Right atrium auricular region (tissue), 2 donors: ENCODE measurements at regions not wholly inside any gene's neighbourhood (a gene's known extent, or its start where the extent isn't known, plus 50 kb on each side); places are given as distances from the start of the nearest gene placed in this dataset.
"Not testable (repeated sequence)": the region's sequence is repeated elsewhere in the genome, so short reads cannot be mapped to it uniquely, and the experiment has no call there.

Source experiments
- DNase-seq: peaks from one replicate; pipeline ENCODE4 v3.0.0-alpha.2; 2019; ENCODE audit warnings: low spot score
- H3K27ac ChIP-seq, 2 donors: fragments of 200-600 bp; sonication (generic); 1 replicate in 1 of 2; 2 replicates in 1 of 2; pipeline ENCODE4 v1.5.1; 2016 to 2019
- H3K27me3 ChIP-seq, 2 donors: fragments of 200-600 bp; sonication (generic); one replicate each; pipeline versions ENCODE4 v1.5.1 to v1.6.0; 2017 to 2019
- H3K36me3 ChIP-seq: fragments of 200-600 bp; sonication (generic); one replicate; pipeline ENCODE4 v1.5.1; 2016
- H3K4me1 ChIP-seq, 2 donors: fragments of 200-600 bp; sonication (generic); one replicate each; pipeline versions ENCODE4 v1.5.1 to v1.6.0; 2017 to 2019
- H3K4me3 ChIP-seq, 2 donors: fragments of 200-600 bp; sonication (generic); 1 replicate in 1 of 2; 2 replicates in 1 of 2; pipeline ENCODE4 v1.5.1; 2017 to 2019; ENCODE audit warnings: mild to moderate bottlenecking in 1 of 2, moderate library complexity in 1 of 2
- H3K9me3 ChIP-seq, 2 donors: fragments of 200-600 bp; sonication (generic); one replicate each; pipeline ENCODE4 v1.5.1; 2019
- CTCF ChIP-seq, 2 donors: fragments of 200-600 bp; sonication (generic); IDR thresholded peaks; one replicate each; pipeline ENCODE4 v1.5.1; 2019; ENCODE audit warnings: antibody characterized with exemption in 2 of 2

DNA sequence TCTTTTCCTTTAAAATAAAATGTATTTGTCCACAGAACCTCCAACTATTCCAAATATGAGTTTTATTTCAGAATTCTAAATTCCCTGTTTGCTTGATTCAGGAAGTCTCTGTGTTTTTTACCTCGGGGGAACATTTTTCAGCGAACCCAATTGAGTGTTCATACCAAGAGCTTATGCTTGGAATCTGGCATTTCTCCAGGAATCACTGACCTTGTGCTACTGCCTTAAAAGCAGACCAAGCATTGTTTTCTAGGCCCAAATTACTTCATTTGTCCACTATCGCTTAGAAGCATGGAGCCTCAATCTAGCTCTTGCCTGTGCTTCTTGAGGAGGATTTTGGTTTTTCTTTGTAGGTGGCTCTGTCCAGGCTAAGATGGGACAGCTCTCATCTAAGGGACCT is 59.4 kb downstream of the EBLN1 start:
- Histone ChIP-seq H3K36me3 (no peaks in the 10 kb centered on the region), H3K4me1 (no peaks in the 10 kb centered on the region), H3K4me3 (no peak overlapping the region), H3K9me3 (no peaks in the 10 kb centered on the region), H3K27ac (no peak overlapping the region), H3K27me3 (no peaks in the 10 kb centered on the region)
- no peak for TF ChIP-seq CTCF (IDR thresholded peaks at IDR 0.05)
- no peak for DNase-seq

- TF ChIP-seq CTCF (IDR thresholded peaks at IDR 0.05), result no peak
- Histone ChIP-seq H3K4me3 (no peak overlapping the region), H3K27ac (no peak overlapping the region), H3K27me3 (no peaks in the 10 kb centered on the region), H3K4me1 (no peaks in the 10 kb centered on the region), H3K9me3 (no peaks in the 10 kb centered on the region), H3K36me3 (no peaks in the 10 kb centered on the region)
- no peak for DNase-seq
Measured at GRCh38 chr10:22156750-22157149, 61.1 kb downstream of the EBLN1 start.

- DNase-seq, result no peak
- peaks cover 0 to 11% of the 10 kb centered on the region in 2 donors for H3K9me3 ChIP-seq
- H3K4me1 ChIP-seq, result no peaks in the 10 kb centered on the region
- no peaks in the 10 kb centered on the region for H3K36me3 ChIP-seq
- H3K4me3 ChIP-seq, result no peak overlapping the region
- H3K27me3 ChIP-seq, result no peaks in the 10 kb centered on the region
- TF ChIP-seq CTCF (IDR thresholded peaks at IDR 0.05), result no peak
- H3K27ac ChIP-seq, result no peak overlapping the region
Measured at GRCh38 chr10:22152403-22152802, 65.4 kb downstream of the EBLN1 start.

GRCh38 chr10:22150842-22151241 is 67.0 kb downstream of the EBLN1 start:
- Histone ChIP-seq H3K9me3 (peaks cover 0 to 11% of the 10 kb centered on the region in 2 donors), H3K4me3 (no peak overlapping the region), H3K27me3 (no peaks in the 10 kb centered on the region), H3K36me3 (no peaks in the 10 kb centered on the region), H3K27ac (no peak overlapping the region), H3K4me1 (no peaks in the 10 kb centered on the region)
- DNase-seq, result no peak
- no peak for TF ChIP-seq CTCF (IDR thresholded peaks at IDR 0.05)

DNA sequence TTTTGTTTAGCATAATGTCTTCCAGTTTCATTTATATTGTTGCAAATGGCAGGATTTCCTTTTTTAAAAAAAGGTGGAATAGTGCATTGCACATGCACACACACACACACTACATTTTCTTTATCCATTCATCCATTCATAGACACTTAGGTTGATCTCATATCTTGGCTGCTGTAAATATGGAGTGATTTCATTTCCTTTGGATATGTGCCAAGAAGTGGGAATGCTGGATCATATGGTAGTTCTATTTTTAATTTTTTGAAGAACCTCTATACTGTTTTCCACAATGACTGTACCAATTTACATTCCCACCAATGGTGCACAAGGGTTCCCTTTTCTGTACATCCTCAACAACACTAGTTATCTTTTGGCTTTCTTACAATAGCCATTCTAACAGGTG is 68.9 kb downstream of the EBLN1 start:
- no peak for TF ChIP-seq CTCF (IDR thresholded peaks at IDR 0.05)
- Histone ChIP-seq H3K4me3 (no peak overlapping the region), H3K27ac (no peak overlapping the region), H3K9me3 (peaks cover 0 to 11% of the 10 kb centered on the region in 2 donors), H3K4me1 (no peaks in the 10 kb centered on the region), H3K27me3 (no peaks in the 10 kb centered on the region), H3K36me3 (no peaks in the 10 kb centered on the region)
- DNase-seq, result no peak

DNA sequence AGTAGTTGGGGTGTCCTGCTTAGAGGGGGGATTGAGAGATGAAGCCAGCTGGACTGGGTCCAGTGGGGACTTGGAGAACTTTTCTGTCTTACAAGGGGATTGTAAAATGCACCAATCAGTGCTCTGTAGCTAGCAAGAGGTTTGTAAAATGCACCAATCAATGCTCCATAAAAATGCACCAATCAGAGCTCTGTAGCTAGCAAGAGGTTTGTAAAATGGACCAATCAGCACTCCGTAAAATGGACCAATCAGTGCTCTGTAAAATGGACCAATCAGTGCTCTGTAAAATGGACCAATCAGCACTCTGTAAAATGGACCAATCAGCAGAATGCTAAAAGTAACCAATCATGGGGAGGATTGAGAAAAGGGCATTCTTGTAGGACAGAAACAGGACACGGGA is 71.9 kb downstream of the EBLN1 start:
- not testable (repeated sequence) for H3K27me3 ChIP-seq, H3K4me3 ChIP-seq, H3K36me3 ChIP-seq, H3K9me3 ChIP-seq, DNase-seq, H3K27ac ChIP-seq, H3K4me1 ChIP-seq
